ENCODE measurements at regions not wholly inside any gene's neighbourhood (a gene's known extent, or its start where the extent isn't known, plus 50 kb on each side); places are given as distances from the start of the nearest gene placed in this dataset.

DNA sequence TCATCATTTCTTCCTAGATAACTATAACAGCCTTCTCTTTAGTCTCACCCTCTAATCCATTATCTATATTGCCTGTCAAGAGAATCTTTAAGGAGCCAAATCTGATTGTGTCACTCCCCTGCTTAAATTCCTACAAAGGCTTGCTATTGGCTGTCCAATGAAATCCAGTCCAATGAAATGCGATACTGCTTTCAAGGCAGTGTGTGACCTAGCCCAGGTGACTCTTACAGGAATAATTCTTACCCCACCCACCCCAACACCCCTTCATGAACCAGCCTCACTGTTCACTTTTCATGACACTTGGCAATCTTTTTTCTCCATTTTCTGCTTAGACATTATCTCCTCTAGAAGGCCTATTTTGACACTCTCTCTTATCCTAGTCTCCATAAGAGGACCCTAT is 163.3 kb upstream of the MARCKS start:
- H3K4me3 Mint-ChIP-seq, result no peak overlapping the region
- H3K27ac Mint-ChIP-seq, result no peak overlapping the region
- H3K36me3 Mint-ChIP-seq, result no peaks in the 10 kb centered on the region
- peaks cover 0 to 6% (median under 1%) of the 10 kb centered on the region in 6 donors for H3K9me3 Mint-ChIP-seq
- no peak for DNase-seq
- peaks cover 0 to 1% (median 1%) of the 10 kb centered on the region in 3 donors for H3K27me3 Mint-ChIP-seq (ENCODE audit: low read depth in 3 of 3)
- no peaks in the 10 kb centered on the region for H3K4me1 Mint-ChIP-seq

DNA sequence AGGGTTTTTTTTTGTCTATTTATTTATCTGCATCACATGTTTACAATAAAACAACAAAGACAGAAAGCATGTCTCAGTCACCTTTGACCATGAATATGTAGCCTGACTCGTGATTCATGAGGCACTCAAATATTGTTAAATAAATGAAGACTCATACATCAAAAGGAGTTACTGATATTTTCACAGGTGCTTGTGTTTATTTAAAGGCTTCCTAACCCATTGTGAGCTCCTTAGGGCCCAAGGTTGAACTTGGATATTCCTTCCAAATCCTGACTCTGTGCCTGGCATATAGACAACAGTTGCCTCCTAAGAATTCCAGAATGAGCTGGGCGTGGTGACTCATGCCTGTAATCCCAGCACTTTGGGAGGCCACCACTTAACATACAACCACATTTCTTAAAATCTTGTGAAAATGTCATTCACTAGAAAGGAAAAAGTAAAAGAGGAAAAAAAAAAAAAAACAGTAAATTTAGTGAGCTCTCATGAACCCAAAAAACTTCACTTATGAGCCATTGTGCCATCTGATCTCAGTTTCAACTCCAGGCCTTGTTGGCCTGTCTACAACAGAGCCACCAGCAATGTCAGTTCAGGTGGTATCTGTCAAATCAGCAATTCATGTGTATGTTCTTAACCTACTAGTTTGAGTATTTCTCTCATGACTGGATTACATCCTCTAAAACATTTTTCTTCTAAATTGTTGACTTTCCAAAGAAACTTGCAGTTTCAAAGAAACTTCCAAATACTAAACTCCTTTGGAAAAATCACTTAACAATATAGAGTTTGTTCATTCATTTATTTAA is 162.7 kb upstream of the MARCKS start:
- Mint-ChIP-seq H3K27ac (no peak overlapping the region), H3K4me3 (no peak overlapping the region), H3K27me3 (ENCODE audit: low read depth in 3 of 3) (peaks cover 0 to 1% (median 1%) of the 10 kb centered on the region in 3 donors), H3K4me1 (no peaks in the 10 kb centered on the region), H3K36me3 (no peaks in the 10 kb centered on the region), H3K9me3 (peaks cover 0 to 10% (median under 1%) of the 10 kb centered on the region in 6 donors)
- no peak for DNase-seq

DNA sequence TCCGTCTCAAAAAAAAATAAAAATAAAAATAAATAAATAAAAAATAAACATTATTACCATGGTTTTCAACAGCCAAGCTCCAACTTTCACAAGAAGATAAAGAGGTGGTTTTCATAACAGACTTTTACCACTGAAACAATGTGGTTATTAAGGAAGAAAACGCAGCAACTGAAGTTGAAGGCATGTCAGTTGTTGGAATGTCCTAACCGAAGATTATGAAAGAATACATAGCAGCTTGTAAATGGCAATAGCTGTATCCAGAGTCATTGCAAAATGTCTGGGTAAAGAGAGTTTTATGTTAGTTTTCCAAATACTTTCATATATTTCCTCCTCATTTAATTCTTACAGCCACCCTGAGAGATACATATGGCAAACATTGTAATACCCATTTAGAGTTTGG is 161.6 kb upstream of the MARCKS start:
- Mint-ChIP-seq H3K4me3 (no peak overlapping the region), H3K27ac (no peak overlapping the region), H3K27me3 (ENCODE audit: low read depth in 3 of 3) (peaks cover 1 to 3% (median 1%) of the 10 kb centered on the region in 3 donors), H3K4me1 (no peaks in the 10 kb centered on the region), H3K9me3 (peaks cover 0 to 8% (median under 1%) of the 10 kb centered on the region in 6 donors), H3K36me3 (no peaks in the 10 kb centered on the region)
- DNase-seq, result no peak

DNA sequence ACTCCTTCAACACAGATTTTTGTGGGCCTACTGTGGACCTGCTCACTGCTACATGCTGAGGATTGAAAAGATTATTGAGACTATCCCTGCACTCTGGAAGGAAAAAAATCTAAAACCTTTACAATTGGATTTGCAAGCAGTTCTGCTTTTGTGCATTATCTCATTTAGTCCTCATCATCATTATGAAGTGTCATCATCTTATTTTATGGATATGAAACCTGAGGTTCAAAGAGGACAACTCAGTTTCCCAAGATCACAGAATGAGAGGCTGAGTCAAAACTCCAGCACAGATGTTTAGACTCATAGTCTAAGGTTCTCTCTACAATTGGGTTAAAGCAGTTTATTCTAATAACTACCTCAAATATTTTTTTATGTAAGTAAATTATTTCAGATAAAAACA is 160.2 kb upstream of the MARCKS start:
- H3K27ac Mint-ChIP-seq, result no peak overlapping the region
- H3K4me3 Mint-ChIP-seq, result no peak overlapping the region
- DNase-seq, result no peak
- H3K4me1 Mint-ChIP-seq, result no peaks in the 10 kb centered on the region
- H3K27me3 Mint-ChIP-seq (ENCODE audit: low read depth in 3 of 3), result peaks cover under 1 to 4% (median 1%) of the 10 kb centered on the region in 3 donors
- no peaks in the 10 kb centered on the region for H3K36me3 Mint-ChIP-seq
- H3K9me3 Mint-ChIP-seq, result peaks cover 0 to 10% (median under 1%) of the 10 kb centered on the region in 6 donors

DNA sequence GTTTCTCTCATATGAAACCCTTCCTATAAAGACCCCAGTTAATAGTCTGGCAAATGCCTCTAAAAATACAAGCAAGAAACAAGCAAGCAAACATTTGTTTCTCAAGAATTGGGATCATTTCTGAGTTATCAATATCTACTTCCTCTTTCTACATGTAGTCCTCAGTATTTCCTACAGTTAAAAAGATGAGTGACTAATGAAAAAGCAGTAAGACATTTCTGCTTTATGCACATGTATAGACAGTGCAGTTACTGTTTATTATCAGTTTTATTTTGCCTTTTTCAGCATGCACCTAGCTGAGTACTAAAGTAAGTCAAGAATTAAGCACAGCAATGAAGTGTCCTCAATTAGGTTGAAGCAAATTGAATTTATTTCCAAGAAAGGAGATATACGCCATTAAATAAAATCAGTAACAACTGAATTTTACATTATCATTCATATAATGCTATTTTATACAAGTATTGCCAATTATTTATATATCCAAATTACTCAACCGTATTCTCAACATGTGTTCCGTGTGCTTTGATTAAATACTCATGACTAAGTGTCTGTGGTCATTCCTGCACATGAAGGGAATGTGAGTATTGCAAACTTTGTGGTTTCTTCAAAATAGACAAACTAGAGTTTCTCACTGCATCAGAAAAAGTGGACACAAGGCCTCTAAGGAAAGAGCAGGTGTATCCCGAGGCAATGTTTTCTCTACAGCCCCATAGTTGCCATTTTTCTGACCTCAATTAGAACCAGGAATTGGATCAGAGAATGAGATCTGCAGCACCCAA is 159.3 kb upstream of the MARCKS start:
- peaks cover 0 to 14% (median 4%) of the 10 kb centered on the region in 6 donors for H3K9me3 Mint-ChIP-seq
- no peak for DNase-seq
- H3K4me3 Mint-ChIP-seq, result no peak overlapping the region
- no peak overlapping the region for H3K27ac Mint-ChIP-seq
- H3K36me3 Mint-ChIP-seq, result no peaks in the 10 kb centered on the region
- peaks cover 0 to 4% (median 1%) of the 10 kb centered on the region in 3 donors for H3K27me3 Mint-ChIP-seq (ENCODE audit: low read depth in 3 of 3)
- no peaks in the 10 kb centered on the region for H3K4me1 Mint-ChIP-seq

DNA sequence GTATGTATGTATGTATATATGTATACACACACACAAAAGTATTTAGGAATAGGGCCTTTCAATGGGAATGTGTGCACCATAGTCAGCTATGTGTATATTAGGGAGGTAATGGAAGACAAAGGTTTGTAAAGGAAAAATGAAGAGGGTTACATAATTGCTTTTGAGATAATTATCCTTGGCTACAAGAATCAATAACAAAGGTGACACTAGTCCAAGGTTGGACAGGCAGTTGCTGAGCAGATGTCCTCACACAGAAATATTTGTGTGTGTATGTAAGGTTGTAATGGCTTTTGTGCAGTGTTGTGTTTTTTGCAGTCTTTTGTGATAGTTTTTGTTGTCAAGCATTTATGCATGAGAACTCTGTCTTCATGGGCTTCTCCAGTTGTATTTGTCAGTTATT is 157.9 kb upstream of the MARCKS start:
- no peak overlapping the region for H3K4me3 Mint-ChIP-seq
- H3K9me3 Mint-ChIP-seq, result peaks cover 0 to 12% (median 4%) of the 10 kb centered on the region in 6 donors
- DNase-seq, result no peak
- no peak overlapping the region for H3K27ac Mint-ChIP-seq
- no peaks in the 10 kb centered on the region for H3K4me1 Mint-ChIP-seq
- H3K27me3 Mint-ChIP-seq (ENCODE audit: low read depth in 3 of 3), result peaks cover 0 to 4% (median 1%) of the 10 kb centered on the region in 3 donors
- H3K36me3 Mint-ChIP-seq, result no peaks in the 10 kb centered on the region

DNA sequence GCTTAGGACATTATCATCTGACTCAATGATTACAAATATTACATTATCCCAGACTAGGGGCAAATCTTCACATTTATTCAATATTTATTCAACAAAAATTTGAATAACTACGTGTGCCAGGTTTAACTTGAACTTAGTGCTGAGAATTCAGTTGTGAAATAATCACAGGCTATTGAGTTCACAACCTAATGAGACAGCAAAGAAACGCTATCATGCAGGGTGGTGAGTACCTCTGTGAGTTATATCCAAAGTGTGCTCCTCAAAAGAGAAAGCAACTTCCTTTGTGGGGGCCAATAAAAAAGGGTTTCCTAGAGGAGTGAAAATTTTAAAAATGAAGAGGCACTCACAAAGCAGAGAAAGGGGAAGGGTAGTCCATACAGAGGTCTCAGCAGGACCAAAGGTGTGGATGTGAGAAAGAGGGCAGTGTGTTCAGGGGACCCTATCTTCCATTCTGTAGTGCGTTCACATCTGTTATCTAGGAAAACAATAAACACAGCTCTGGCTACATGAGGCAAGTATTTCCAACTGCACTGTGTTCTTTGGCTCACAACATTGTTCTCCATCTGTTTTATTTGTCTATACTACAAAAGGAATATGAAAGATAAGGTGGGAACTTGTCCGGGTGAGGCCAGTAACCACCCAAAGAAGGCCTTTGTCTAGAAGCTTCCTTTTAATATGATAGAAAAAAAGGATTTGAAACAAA is 155.4 kb upstream of the MARCKS start:
- Mint-ChIP-seq H3K4me3 (no peak overlapping the region), H3K27me3 (ENCODE audit: low read depth in 3 of 3) (peaks cover 0 to 4% (median 1%) of the 10 kb centered on the region in 3 donors), H3K9me3 (peaks cover 0 to 9% (median 2%) of the 10 kb centered on the region in 6 donors), H3K36me3 (no peaks in the 10 kb centered on the region), H3K27ac (no peak overlapping the region), H3K4me1 (no peaks in the 10 kb centered on the region)
- DNase-seq, result no peak

DNA sequence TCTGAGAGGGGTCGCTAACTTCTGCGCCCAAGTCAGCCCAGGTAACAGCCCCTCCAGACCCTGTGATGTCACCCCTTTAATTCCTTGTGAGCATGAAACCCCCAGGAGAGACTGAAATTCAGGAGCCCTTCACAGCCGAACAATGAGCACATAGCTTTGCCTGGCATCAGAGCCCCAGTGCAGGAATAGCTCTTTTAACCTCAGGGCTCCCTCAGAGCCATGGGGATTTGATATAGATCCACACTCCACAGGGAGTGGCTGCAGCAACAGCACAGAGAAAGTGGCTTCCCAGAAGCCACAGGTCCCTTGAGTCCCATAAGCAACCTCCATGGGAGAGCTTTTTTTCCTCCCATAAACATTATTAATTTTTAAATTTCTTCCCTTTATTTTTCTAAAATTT is 150.0 kb upstream of the MARCKS start:
- no peak overlapping the region for H3K27ac Mint-ChIP-seq

DNA sequence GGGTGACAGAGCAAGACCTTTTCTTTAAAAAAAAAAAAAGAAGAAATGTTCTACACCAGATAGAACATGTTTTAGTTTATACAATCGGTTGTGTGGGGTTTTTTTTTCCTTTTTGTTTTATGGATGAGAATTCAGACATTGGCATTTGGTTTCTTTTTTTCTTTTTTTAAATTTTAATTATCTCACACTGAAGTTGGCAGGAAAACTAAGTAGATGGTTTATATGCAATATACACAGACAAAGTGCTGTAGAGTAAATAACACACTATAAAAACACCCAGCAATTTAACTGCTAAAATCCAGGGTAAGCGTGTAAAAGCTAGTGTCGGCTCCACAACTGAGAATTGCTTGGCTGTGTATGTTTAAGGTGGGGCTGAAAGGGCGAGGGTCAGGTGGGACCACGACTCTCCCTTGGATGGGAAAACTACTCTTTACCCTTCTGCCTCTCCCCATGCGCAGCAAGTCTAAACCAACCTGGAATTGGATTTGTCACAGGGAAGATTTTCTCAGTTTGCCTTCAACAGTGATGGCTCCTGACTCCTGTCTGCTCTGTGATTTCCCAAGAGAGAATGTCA is 147.1 kb upstream of the MARCKS start:
- no peak for DNase-seq
- Mint-ChIP-seq H3K4me3 (no peak overlapping the region), H3K4me1 (no peaks in the 10 kb centered on the region), H3K36me3 (no peaks in the 10 kb centered on the region), H3K27ac (no peak overlapping the region), H3K27me3 (ENCODE audit: low read depth in 3 of 3) (peaks cover 0 to 5% (median 2%) of the 10 kb centered on the region in 3 donors), H3K9me3 (no peaks in the 10 kb centered on the region)

More for the DNA sequence above, 150.0 kb upstream of the MARCKS start:
- Mint-ChIP-seq H3K36me3 (no peaks in the 10 kb centered on the region), H3K9me3 (peaks cover 0 to 7% (median 2%) of the 10 kb centered on the region in 6 donors), H3K4me3 (no peak overlapping the region), H3K4me1 (no peaks in the 10 kb centered on the region), H3K27me3 (ENCODE audit: low read depth in 3 of 3) (peaks cover 0 to 5% (median 1%) of the 10 kb centered on the region in 3 donors)
- DNase-seq, result no peak

DNA sequence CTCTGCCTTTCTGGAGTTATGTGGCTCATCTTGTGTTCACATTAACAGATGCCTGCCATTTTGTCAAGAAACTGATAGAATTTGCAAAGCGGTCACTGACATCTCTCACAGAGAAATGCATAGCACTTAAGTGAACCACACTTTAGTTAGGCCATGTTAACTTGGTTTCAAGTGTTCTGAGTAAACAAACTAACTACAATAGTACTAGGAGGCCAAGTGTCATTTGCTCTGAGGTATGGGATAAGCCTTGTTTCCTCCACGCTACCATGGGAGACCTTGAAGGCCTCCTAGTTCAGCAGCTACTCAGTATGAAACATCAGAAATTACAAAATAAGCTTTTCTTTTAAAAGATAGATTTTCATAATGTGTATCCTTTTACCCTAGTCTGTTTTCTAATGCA is 143.5 kb upstream of the MARCKS start:
- H3K9me3 Mint-ChIP-seq, result peaks cover 0 to 2% (median 0%) of the 10 kb centered on the region in 6 donors
- DNase-seq, result no peak
- no peak overlapping the region for H3K4me3 Mint-ChIP-seq
- H3K36me3 Mint-ChIP-seq, result no peaks in the 10 kb centered on the region
- peaks cover 0 to 4% (median 4%) of the 10 kb centered on the region in 3 donors for H3K27me3 Mint-ChIP-seq (ENCODE audit: low read depth in 3 of 3)
- H3K27ac Mint-ChIP-seq, result no peak overlapping the region
- no peaks in the 10 kb centered on the region for H3K4me1 Mint-ChIP-seq

DNA sequence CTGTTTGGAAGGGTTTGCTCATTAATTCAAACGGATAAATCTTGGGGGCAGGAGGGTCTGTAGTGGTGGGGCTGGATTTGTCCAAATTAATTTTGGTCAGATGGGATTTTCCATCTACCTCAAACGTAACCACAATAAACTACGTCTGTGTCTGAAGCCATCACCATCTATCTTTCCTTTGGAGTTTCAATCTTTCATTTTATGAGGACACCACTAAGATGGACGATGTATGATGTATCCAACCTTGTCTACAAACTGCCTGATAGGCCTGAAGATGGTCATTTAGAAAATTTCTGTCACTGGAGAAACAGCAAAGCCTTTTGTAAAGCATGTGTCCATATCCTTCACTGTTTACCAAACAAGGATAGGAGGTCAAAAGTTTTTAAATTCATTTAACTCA is 138.6 kb upstream of the MARCKS start:
- DNase-seq, result no peak
- Mint-ChIP-seq H3K27ac (no peak overlapping the region), H3K27me3 (ENCODE audit: low read depth in 3 of 3) (peaks cover 0 to 3% (median 1%) of the 10 kb centered on the region in 3 donors), H3K9me3 (peaks cover 0 to 4% (median 0%) of the 10 kb centered on the region in 6 donors), H3K4me3 (no peak overlapping the region), H3K4me1 (no peaks in the 10 kb centered on the region), H3K36me3 (no peaks in the 10 kb centered on the region)

DNA sequence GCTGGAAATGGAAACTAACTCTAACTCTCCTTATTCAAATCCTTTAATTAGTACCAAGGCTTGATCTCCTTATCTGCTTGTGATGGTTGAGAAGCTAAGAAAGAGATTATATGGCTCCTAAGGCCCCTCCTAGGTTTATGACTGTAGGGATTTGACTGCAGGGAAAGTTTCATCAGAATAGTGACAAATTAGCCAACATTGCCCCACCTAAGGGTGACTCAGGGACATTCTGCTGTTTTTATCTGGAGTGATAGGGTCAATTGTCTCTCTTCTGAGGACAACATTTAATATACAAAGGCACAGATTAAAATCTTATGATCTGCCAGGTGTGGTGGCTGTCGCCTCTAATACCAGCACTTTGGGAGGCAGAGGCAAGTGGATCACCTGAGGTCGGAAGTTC is 138.1 kb upstream of the MARCKS start:
- Mint-ChIP-seq H3K36me3 (no peaks in the 10 kb centered on the region), H3K4me1 (no peaks in the 10 kb centered on the region), H3K9me3 (peaks cover 0 to 4% (median 0%) of the 10 kb centered on the region in 6 donors), H3K27me3 (ENCODE audit: low read depth in 3 of 3) (peaks cover 0 to 3% (median 1%) of the 10 kb centered on the region in 3 donors), H3K27ac (no peak overlapping the region), H3K4me3 (no peak overlapping the region)
- no peak for DNase-seq

DNA sequence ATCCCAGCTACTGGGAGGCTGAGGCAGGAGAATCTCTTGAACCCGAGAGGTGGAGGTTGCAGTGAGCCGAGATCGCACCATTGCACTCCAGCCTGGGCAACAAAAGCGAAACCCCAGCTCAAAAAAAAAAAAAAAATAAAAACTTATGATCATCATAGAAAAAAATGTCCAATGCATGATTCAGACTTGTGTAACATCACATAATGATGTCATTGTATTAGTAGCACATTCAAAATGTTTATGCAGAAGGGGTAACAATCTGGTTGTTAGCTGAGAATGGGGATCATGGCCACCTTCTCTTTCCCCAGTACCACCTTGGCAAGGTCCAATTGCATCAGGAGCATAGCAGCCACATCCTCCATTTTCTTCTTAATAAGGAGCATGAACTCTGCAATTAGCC is 137.6 kb upstream of the MARCKS start:
- DNase-seq, result no peak
- H3K36me3 Mint-ChIP-seq, result no peaks in the 10 kb centered on the region
- no peaks in the 10 kb centered on the region for H3K4me1 Mint-ChIP-seq
- peaks cover 0 to 4% (median 0%) of the 10 kb centered on the region in 6 donors for H3K9me3 Mint-ChIP-seq
- no peak overlapping the region for H3K4me3 Mint-ChIP-seq
- H3K27ac Mint-ChIP-seq, result no peak overlapping the region
- peaks cover 0 to 3% (median 1%) of the 10 kb centered on the region in 3 donors for H3K27me3 Mint-ChIP-seq (ENCODE audit: low read depth in 3 of 3)

Data from immature natural killer cell (primary cell).